GM21723 (cell line): ENCODE measurements at regions not wholly inside any gene's neighbourhood (a gene's known extent, or its start where the extent isn't known, plus 50 kb on each side); places are given as distances from the start of the nearest gene placed in this dataset.

Experiments used
- ATAC-seq: cut with Tn5 transposase; IDR thresholded peaks from one replicate; pipeline ENCODE4 v1.9.1; 2021; ENCODE audit warnings: mild to moderate bottlenecking, moderate library complexity; ENCODE audit not compliant: unreplicated experiment

- no peak for ATAC-seq
Observed at GRCh38 chr4:187174749-187175148, 451.1 kb upstream of the FAT1 start.

GRCh38 chr4:187175197-187175596 is 451.5 kb upstream of the FAT1 start:
- no peak for ATAC-seq

- no peak for ATAC-seq
Observed at GRCh38 chr4:187176261-187176910, 452.7 kb upstream of the FAT1 start.

GRCh38 chr4:187178084-187178483 is 454.4 kb upstream of the FAT1 start:
- ATAC-seq, result no peak

GRCh38 chr4:187178587-187178986 is 454.9 kb upstream of the FAT1 start:
- no peak for ATAC-seq

- ATAC-seq, result no peak
Observed at GRCh38 chr4:187179086-187180058, 455.7 kb upstream of the FAT1 start.

- ATAC-seq, result no peak
Observed at GRCh38 chr4:187181054-187181453, 457.4 kb upstream of the FAT1 start.

GRCh38 chr4:187183346-187183745 is 459.7 kb upstream of the FAT1 start:
- no peak for ATAC-seq

- ATAC-seq, result no peak
Observed at GRCh38 chr4:187183826-187184225, 460.2 kb upstream of the FAT1 start.

GRCh38 chr4:187184508-187184907 is 460.9 kb upstream of the FAT1 start:
- no peak for ATAC-seq

GRCh38 chr4:187188118-187188517 is 464.5 kb upstream of the FAT1 start:
- ATAC-seq, result no peak

GRCh38 chr4:187188741-187189140 is 465.1 kb upstream of the FAT1 start:
- no peak for ATAC-seq

GRCh38 chr4:187190390-187190789 is 466.7 kb upstream of the FAT1 start:
- ATAC-seq, result no peak

GRCh38 chr4:187191676-187192075 is 468.0 kb upstream of the FAT1 start:
- ATAC-seq, result no peak

- ATAC-seq, result no peak
Observed at GRCh38 chr4:187192266-187192665, 468.6 kb upstream of the FAT1 start.

GRCh38 chr4:187193141-187193540 is 469.5 kb upstream of the FAT1 start:
- ATAC-seq, result no peak

- no peak for ATAC-seq
Observed at GRCh38 chr4:187204389-187204918, 480.8 kb upstream of the FAT1 start.

- no peak for ATAC-seq
Observed at GRCh38 chr4:187207931-187208330, 484.3 kb upstream of the FAT1 start.

GRCh38 chr4:187208651-187209050 is 485.0 kb upstream of the FAT1 start:
- no peak for ATAC-seq

- ATAC-seq, result no peak
Observed at GRCh38 chr4:187209921-187210613, 486.4 kb upstream of the FAT1 start.

GRCh38 chr4:187212446-187213080 is 488.9 kb upstream of the FAT1 start:
- ATAC-seq, result no peak
